ENCODE measurements at regions not wholly inside any gene's neighbourhood (a gene's known extent, or its start where the extent isn't known, plus 50 kb on each side); places are given as distances from the start of the nearest gene placed in this dataset.

- TF ChIP-seq, protein P1, sequence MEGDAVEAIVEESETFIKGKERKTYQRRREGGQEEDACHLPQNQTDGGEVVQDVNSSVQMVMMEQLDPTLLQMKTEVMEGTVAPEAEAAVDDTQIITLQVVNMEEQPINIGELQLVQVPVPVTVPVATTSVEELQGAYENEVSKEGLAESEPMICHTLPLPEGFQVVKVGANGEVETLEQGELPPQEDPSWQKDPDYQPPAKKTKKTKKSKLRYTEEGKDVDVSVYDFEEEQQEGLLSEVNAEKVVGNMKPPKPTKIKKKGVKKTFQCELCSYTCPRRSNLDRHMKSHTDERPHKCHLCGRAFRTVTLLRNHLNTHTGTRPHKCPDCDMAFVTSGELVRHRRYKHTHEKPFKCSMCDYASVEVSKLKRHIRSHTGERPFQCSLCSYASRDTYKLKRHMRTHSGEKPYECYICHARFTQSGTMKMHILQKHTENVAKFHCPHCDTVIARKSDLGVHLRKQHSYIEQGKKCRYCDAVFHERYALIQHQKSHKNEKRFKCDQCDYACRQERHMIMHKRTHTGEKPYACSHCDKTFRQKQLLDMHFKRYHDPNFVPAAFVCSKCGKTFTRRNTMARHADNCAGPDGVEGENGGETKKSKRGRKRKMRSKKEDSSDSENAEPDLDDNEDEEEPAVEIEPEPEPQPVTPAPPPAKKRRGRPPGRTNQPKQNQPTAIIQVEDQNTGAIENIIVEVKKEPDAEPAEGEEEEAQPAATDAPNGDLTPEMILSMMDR (conservative IDR thresholded peaks at IDR 0.05; ENCODE audit: low read length): no peak
- TF ChIP-seq EZH2phosphoT487 (IDR thresholded peaks at IDR 0.05; ENCODE audit: borderline replicate concordance): no peak
Measured at GRCh38 chr16:22683258-22683657, 130.7 kb upstream of the HS3ST2 start.

All from Loucy (cell line).